HEK293 (cell line): ENCODE measurements at regions not wholly inside any gene's neighbourhood (a gene's known extent, or its start where the extent isn't known, plus 50 kb on each side); places are given as distances from the start of the nearest gene placed in this dataset.

Experiments used
- CTCF ChIA-PET: fragments of 350-600 bp; formaldehyde crosslinking; extraction: SDS; loops from one replicate; lab custom pipeline; 2021; ENCODE audit warnings: antibody characterized with exemption; lab: Yijun Ruan, JAX
- POLR2A ChIA-PET: fragments of 300-600 bp; formaldehyde crosslinking; extraction: SDS; loops from one replicate; lab custom pipeline; 2020; ENCODE audit warnings: antibody characterized with exemption, inconsistent platforms; lab: Yijun Ruan, JAX
- H3K27ac ChIP-seq: fragments of 200-500 bp; sonication (Bioruptor generic); 2 replicates; pipeline ENCODE4 v1.5.1; 2014; ENCODE audit warnings: low read depth, low read length, control low read depth, inconsistent platforms; ENCODE audit errors: extremely low read depth
- H3K36me3 ChIP-seq, 2 experiments: fragments of 200-500 bp in 1 of 2; sonication (Bioruptor generic) in 1 of 2; 1 replicate in 1 of 2; 2 replicates in 1 of 2; pipeline ENCODE4 v1.5.1; 2014 to 2017; ENCODE audit warnings: inconsistent platforms in 2 of 2, low read length in 2 of 2; ENCODE audit not compliant: control insufficient read depth in 2 of 2, insufficient read depth in 1 of 2
- H3K4me1 ChIP-seq: fragments of 200-500 bp; sonication (Bioruptor generic); 2 replicates; pipeline ENCODE4 v1.5.1; 2014; ENCODE audit warnings: mild to moderate bottlenecking, low read length, inconsistent platforms; ENCODE audit not compliant: control insufficient read depth, insufficient read depth
- H3K4me3 ChIP-seq: 2 replicates; pipeline ENCODE4 v1.5.1; 2011; ENCODE audit warnings: low read depth, mild to moderate bottlenecking, control low read depth, low read length, moderate library complexity
- H3K9me3 ChIP-seq: fragments of 200-500 bp; sonication (Bioruptor generic); 2 replicates; pipeline ENCODE4 v1.5.1; 2014; ENCODE audit warnings: low read depth, low read length, inconsistent platforms; ENCODE audit not compliant: control insufficient read depth, insufficient read depth
- BCL11A ChIP-seq: fragments of 450-650 bp; formaldehyde crosslinking; IDR thresholded peaks from 2 replicates; pipeline ENCODE4 v1.5.1; 2016; ENCODE audit warnings: low read depth, missing biosample characterization, missing genetic modification characterization
- CTCF ChIP-seq: fragments of 450-650 bp; formaldehyde crosslinking; IDR thresholded peaks from 2 replicates; pipeline ENCODE4 v1.5.1; 2016; ENCODE audit warnings: missing biosample characterization, missing genetic modification characterization
- ELK4 ChIP-seq: IDR thresholded peaks from 2 replicates; pipeline ENCODE4 v1.6.1; 2011; ENCODE audit warnings: mild to moderate bottlenecking, low read depth, low read length, borderline replicate concordance
- HIC1 ChIP-seq: fragments of 450-650 bp; formaldehyde crosslinking; IDR thresholded peaks from 2 replicates; pipeline ENCODE4 v1.5.1; 2016; ENCODE audit warnings: missing biosample characterization, missing genetic modification characterization
- IKZF3 ChIP-seq: fragments of 450-650 bp; IDR thresholded peaks from 2 replicates; pipeline ENCODE4 v1.5.0; 2018; ENCODE audit warnings: missing biosample characterization, mild to moderate bottlenecking, missing genetic modification characterization, moderate library complexity
- PBX3 ChIP-seq: sonication (generic); formaldehyde crosslinking; IDR thresholded peaks from 2 replicates; pipeline ENCODE4 v1.8.1; 2022; ENCODE audit warnings: mild to moderate bottlenecking, moderate library complexity, missing genetic modification reagents
- PRDM6 ChIP-seq: fragments of 450-650 bp; formaldehyde crosslinking; IDR thresholded peaks from 2 replicates; pipeline ENCODE4 v1.5.1; 2017; ENCODE audit warnings: missing biosample characterization, missing genetic modification characterization
- RBAK ChIP-seq: fragments of 450-650 bp; formaldehyde crosslinking; IDR thresholded peaks from 2 replicates; pipeline ENCODE4 v1.5.1; 2016; ENCODE audit warnings: missing biosample characterization, missing genetic modification characterization
- WT1 ChIP-seq: fragments of 450-650 bp; formaldehyde crosslinking; IDR thresholded peaks from 2 replicates; pipeline ENCODE4 v1.5.1; 2016; ENCODE audit warnings: missing biosample characterization, missing genetic modification characterization
- ZNF169 ChIP-seq: fragments of 450-650 bp; formaldehyde crosslinking; IDR thresholded peaks from 2 replicates; pipeline ENCODE4 v1.5.1; 2016; ENCODE audit warnings: missing biosample characterization, missing genetic modification characterization
- ZNF175 ChIP-seq: fragments of 450-650 bp; formaldehyde crosslinking; IDR thresholded peaks from 2 replicates; pipeline ENCODE4 v1.5.1; 2016; ENCODE audit warnings: missing biosample characterization, missing genetic modification characterization
- ZNF184 ChIP-seq: fragments of 450-650 bp; IDR thresholded peaks from 2 replicates; pipeline ENCODE4 v1.5.1; 2018; ENCODE audit warnings: missing biosample characterization, mild to moderate bottlenecking, missing genetic modification characterization
- ZNF19 ChIP-seq: fragments of 450-650 bp; formaldehyde crosslinking; IDR thresholded peaks from 2 replicates; pipeline ENCODE4; 2016; ENCODE audit warnings: missing biosample characterization, missing genetic modification characterization, low read depth
- ZNF214 ChIP-seq: fragments of 450-650 bp; formaldehyde crosslinking; IDR thresholded peaks from 2 replicates; pipeline ENCODE4 v1.5.1; 2017; ENCODE audit warnings: missing biosample characterization, mild to moderate bottlenecking, missing genetic modification characterization, borderline replicate concordance
- ZNF223 ChIP-seq: fragments of 450-650 bp; formaldehyde crosslinking; IDR thresholded peaks from 2 replicates; pipeline ENCODE4 v1.5.1; 2016; ENCODE audit warnings: missing biosample characterization, missing genetic modification characterization
- ZNF280D ChIP-seq: fragments of 450-650 bp; formaldehyde crosslinking; IDR thresholded peaks from 2 replicates; pipeline ENCODE4 v1.5.1; 2016; ENCODE audit warnings: missing biosample characterization, missing genetic modification characterization
- ZNF324 ChIP-seq: fragments of 450-650 bp; formaldehyde crosslinking; IDR thresholded peaks from 2 replicates; pipeline ENCODE4 v1.5.1; 2016; ENCODE audit warnings: missing biosample characterization, missing genetic modification characterization
- ZNF521 ChIP-seq: fragments of 450-650 bp; formaldehyde crosslinking; IDR thresholded peaks from 2 replicates; pipeline ENCODE4 v1.5.1; 2017; ENCODE audit warnings: missing biosample characterization, mild to moderate bottlenecking, missing genetic modification characterization
- ZNF548 ChIP-seq: fragments of 450-650 bp; formaldehyde crosslinking; IDR thresholded peaks from 2 replicates; pipeline ENCODE4 v1.5.1; 2016; ENCODE audit warnings: missing biosample characterization, missing genetic modification characterization
- ZNF571 ChIP-seq: fragments of 450-650 bp; formaldehyde crosslinking; IDR thresholded peaks from 2 replicates; pipeline ENCODE4 v1.5.0; 2017; ENCODE audit warnings: missing biosample characterization, missing genetic modification characterization
- ZNF621 ChIP-seq: fragments of 450-650 bp; formaldehyde crosslinking; IDR thresholded peaks from 2 replicates; pipeline ENCODE4 v1.5.1; 2017; ENCODE audit warnings: missing biosample characterization, missing genetic modification characterization
- ZNF670 ChIP-seq: fragments of 450-650 bp; formaldehyde crosslinking; IDR thresholded peaks from 2 replicates; pipeline ENCODE4 v1.5.1; 2016; ENCODE audit warnings: missing biosample characterization, missing genetic modification characterization, low read depth
- ZNF785 ChIP-seq: fragments of 450-650 bp; formaldehyde crosslinking; IDR thresholded peaks from 2 replicates; pipeline ENCODE4 v1.5.1; 2016; ENCODE audit warnings: missing biosample characterization, missing genetic modification characterization
- ZNF791 ChIP-seq: fragments of 450-650 bp; formaldehyde crosslinking; IDR thresholded peaks from 2 replicates; pipeline ENCODE4 v1.5.1; 2016; ENCODE audit warnings: missing biosample characterization, missing genetic modification characterization
- ZSCAN18 ChIP-seq: fragments of 450-650 bp; formaldehyde crosslinking; IDR thresholded peaks from 2 replicates; pipeline ENCODE4 v1.5.1; 2016; ENCODE audit warnings: missing biosample characterization, missing genetic modification characterization

GRCh38 chr1:62941780-62942179 is 157.8 kb downstream of the ATG4C start:
- H3K4me3 ChIP-seq, result no peak overlapping the region
- H3K36me3 ChIP-seq, result no peaks in the 10 kb centered on the region
- no peaks in the 10 kb centered on the region for H3K4me1 ChIP-seq
- no peaks in the 10 kb centered on the region for H3K9me3 ChIP-seq
- CTCF ChIA-PET, result no interaction called here
- TF ChIP-seq ZNF19 (tag by site-specific recombination) (no peak), PBX3 (no peak), ZNF169 (no peak), ZNF214 (tag by site-specific recombination) (no peak), BCL11A (tag by site-specific recombination) (no peak), PRDM6 (no peak), CTCF (tag by site-specific recombination) (no peak), WT1 (tag by site-specific recombination) (no peak), ZNF223 (no peak), ZNF670 (no peak), ZSCAN18 (tag by site-specific recombination) (no peak), IKZF3 (tag by site-specific recombination) (no peak), ZNF521 (tag by site-specific recombination) (no peak), ZNF175 (tag by site-specific recombination) (no peak)
- POLR2A ChIA-PET, result no interaction called here
- no peak overlapping the region for H3K27ac ChIP-seq

GRCh38 chr1:62946511-62946910 is 162.6 kb downstream of the ATG4C start:
- POLR2A ChIA-PET, result no interaction called here
- Histone ChIP-seq H3K36me3 (no peaks in the 10 kb centered on the region), H3K27ac (no peak overlapping the region), H3K4me1 (no peaks in the 10 kb centered on the region), H3K9me3 (no peaks in the 10 kb centered on the region), H3K4me3 (no peak overlapping the region)
- CTCF ChIA-PET, result no interaction called here
- TF ChIP-seq HIC1 (no peak), ZNF791 (tag by site-specific recombination) (no peak), RBAK (no peak), ZNF280D (tag by site-specific recombination) (no peak), ZNF324 (no peak), ELK4 (no peak), ZNF621 (no peak), ZNF785 (no peak), ZNF548 (no peak), ZNF184 (tag by site-specific recombination) (no peak), ZNF571 (tag by site-specific recombination) (no peak)
